ENCODE measurements at regions not wholly inside any gene's neighbourhood (a gene's known extent, or its start where the extent isn't known, plus 50 kb on each side); places are given as distances from the start of the nearest gene placed in this dataset.

DNA sequence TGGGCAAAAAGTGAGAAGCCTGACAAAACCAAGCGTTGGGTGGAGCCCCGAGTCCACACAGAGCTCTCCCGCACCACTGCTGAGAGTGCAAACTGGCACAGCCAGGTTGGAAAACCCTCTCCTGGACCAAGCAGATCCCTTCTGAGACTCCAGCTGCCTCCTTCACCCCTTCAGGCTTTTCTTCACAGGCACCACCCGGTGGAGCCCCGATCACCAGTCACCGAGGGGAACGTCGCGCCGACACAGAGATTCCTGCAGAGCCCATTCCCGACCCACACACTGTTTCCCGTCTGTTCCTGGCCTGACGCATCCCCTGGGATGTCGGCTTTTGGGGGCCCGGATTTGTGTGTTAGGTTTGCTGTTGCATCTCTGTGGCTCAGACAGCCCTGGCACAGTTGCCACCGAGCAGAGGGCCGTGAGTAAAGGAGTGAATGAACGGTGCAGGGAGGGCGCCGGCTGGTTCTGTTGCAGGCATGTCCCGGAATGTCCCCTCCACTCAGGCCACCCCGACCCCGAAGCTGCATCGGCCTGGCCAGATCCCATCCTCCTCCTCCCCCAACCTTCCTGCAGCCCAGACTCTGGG lies 51.0 kb upstream of the INPP5A start:
- no peak overlapping the region for H3K27ac ChIP-seq
- ATAC-seq (no peak), DNase-seq (no peak)
- H3K36me3 ChIP-seq: no peaks in the 10 kb centered on the region
- no peaks in the 10 kb centered on the region for H3K27me3 ChIP-seq
- TF ChIP-seq, protein P1, sequence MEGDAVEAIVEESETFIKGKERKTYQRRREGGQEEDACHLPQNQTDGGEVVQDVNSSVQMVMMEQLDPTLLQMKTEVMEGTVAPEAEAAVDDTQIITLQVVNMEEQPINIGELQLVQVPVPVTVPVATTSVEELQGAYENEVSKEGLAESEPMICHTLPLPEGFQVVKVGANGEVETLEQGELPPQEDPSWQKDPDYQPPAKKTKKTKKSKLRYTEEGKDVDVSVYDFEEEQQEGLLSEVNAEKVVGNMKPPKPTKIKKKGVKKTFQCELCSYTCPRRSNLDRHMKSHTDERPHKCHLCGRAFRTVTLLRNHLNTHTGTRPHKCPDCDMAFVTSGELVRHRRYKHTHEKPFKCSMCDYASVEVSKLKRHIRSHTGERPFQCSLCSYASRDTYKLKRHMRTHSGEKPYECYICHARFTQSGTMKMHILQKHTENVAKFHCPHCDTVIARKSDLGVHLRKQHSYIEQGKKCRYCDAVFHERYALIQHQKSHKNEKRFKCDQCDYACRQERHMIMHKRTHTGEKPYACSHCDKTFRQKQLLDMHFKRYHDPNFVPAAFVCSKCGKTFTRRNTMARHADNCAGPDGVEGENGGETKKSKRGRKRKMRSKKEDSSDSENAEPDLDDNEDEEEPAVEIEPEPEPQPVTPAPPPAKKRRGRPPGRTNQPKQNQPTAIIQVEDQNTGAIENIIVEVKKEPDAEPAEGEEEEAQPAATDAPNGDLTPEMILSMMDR (IDR thresholded peaks at IDR 0.05): no peak
- intact Hi-C loops (cut with DNase I): no loop called here
- 87 to 89% methylated on average over 24 of the region's 24 CpGs for WGBS, 2 donors
- peaks cover 0 to 7% (median 0%) of the 10 kb centered on the region in 9 donors for H3K4me1 ChIP-seq
- no peak overlapping the region for H3K4me3 ChIP-seq
- no peaks in the 10 kb centered on the region for H3K9me3 ChIP-seq

DNA sequence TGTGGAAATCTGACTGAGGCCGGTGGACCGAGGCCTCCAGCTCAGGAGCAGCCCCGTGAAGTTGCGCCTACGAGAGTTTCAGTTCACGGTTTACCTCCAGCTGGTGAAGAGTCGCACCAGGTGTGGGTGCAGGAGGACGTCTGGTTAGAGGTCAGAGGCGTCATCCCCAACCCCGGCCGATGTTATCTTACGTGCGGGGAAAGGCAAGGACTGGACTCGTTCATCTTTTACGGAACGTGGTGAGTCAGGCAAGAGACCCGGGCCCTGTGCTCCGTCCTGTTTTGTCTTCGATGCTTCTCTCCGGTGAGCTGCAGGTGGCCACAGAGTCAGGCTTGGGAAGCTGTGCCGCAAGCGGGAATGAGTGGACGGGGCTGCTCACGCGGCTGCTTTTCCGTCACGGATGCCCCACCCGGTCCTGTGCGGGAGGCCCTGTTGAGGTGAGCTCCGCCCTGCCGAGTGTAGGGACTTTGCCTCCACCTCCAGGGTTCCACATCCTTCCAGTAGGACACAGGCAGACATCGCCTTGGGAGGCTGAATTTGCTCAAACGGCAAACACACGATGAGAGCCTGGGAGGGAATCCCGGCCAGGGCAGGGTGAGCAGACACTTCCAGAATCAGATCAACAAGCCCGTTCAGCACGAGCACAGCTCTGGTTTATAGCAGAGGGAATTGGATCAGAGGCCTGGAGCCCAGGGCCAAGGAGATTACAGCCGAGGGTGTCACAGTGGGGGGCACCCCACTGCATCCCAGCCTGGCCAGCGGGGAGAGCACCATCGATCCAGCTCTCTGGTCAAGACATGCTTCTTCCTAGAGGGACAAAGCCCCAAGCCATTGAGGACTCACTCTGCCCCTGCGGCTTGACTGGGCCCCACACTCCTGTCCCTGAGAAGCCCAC lies 50.1 kb upstream of the INPP5A start:
- 90 to 91% methylated on average over 41 of the region's 41 CpGs for WGBS, 2 donors
- Histone ChIP-seq H3K4me1 (peaks cover 0 to 3% (median 0%) of the 10 kb centered on the region in 9 donors), H3K9me3 (no peaks in the 10 kb centered on the region), H3K36me3 (no peaks in the 10 kb centered on the region), H3K27ac (no peak overlapping the region), H3K4me3 (no peak overlapping the region), H3K27me3 (no peaks in the 10 kb centered on the region)
- ATAC-seq: no peak
- intact Hi-C loops (cut with DNase I): no loop called here
- DNase-seq: no peak
- TF ChIP-seq, protein P1 (IDR thresholded peaks at IDR 0.05): no peak

Measured in heart right ventricle (tissue), 16 donors.